GM23248 (cell line): ENCODE measurements at regions not wholly inside any gene's neighbourhood (a gene's known extent, or its start where the extent isn't known, plus 50 kb on each side); places are given as distances from the start of the nearest gene placed in this dataset.
A peak's percentile ranks its signal among the peaks of the same experiment; 100 is the strongest.

Experiments
- DNase-seq: peaks from one replicate; pipeline ENCODE4 v3.0.0-alpha.2; 2015
- H2AFZ ChIP-seq: fragments of 200-600 bp; sonication (generic); 2 replicates; pipeline ENCODE4 v1.6.1; 2016; ENCODE audit warnings: antibody characterized with exemption
- H3F3A ChIP-seq: fragments of 200-600 bp; sonication (generic); 2 replicates; pipeline ENCODE4 v1.6.1; 2016; ENCODE audit warnings: mild to moderate bottlenecking, antibody characterized with exemption, mixed run types; ENCODE audit not compliant: insufficient read depth
- H3K27ac ChIP-seq: fragments of 200-600 bp; sonication (generic); 2 replicates; pipeline ENCODE4 v1.5.1; 2016; ENCODE audit warnings: mild to moderate bottlenecking
- H3K27me3 ChIP-seq: fragments of 200-600 bp; sonication (generic); replicated peaks from 2 replicates; pipeline ENCODE4 v1.6.1; 2016; ENCODE audit warnings: mild to moderate bottlenecking; ENCODE audit not compliant: insufficient read depth
- H3K36me3 ChIP-seq: fragments of 200-600 bp; sonication (generic); 2 replicates; pipeline ENCODE4 v1.6.1; 2016; ENCODE audit warnings: low read depth, mild to moderate bottlenecking
- H3K4me1 ChIP-seq: fragments of 200-600 bp; sonication (generic); 2 replicates; pipeline ENCODE4 v1.6.1; 2016; ENCODE audit warnings: mild to moderate bottlenecking; ENCODE audit not compliant: insufficient read depth
- H3K4me2 ChIP-seq: fragments of 200-600 bp; sonication (generic); one replicate; pipeline ENCODE4 v1.6.1; 2016; ENCODE audit warnings: mild to moderate bottlenecking; ENCODE audit not compliant: unreplicated experiment
- H3K4me3 ChIP-seq: fragments of 200-600 bp; sonication (generic); 2 replicates; pipeline ENCODE4 v1.5.1; 2016; ENCODE audit warnings: mild to moderate bottlenecking
- H3K79me2 ChIP-seq: fragments of 200-600 bp; sonication (generic); 2 replicates; pipeline ENCODE4 v1.6.1; 2016; ENCODE audit warnings: mild to moderate bottlenecking; ENCODE audit not compliant: insufficient read depth
- H3K9ac ChIP-seq: fragments of 200-600 bp; sonication (generic); 2 replicates; pipeline ENCODE4 v1.6.1; 2016; ENCODE audit warnings: mild to moderate bottlenecking
- H3K9me2 ChIP-seq: fragments of 200-600 bp; sonication (generic); 2 replicates; pipeline ENCODE4 v1.6.1; 2016; ENCODE audit warnings: mixed run types, mild to moderate bottlenecking, moderate library complexity; ENCODE audit not compliant: insufficient read depth
- H3K9me3 ChIP-seq: fragments of 200-600 bp; sonication (generic); one replicate; pipeline ENCODE4 v1.6.1; 2017; ENCODE audit warnings: low read depth
- H4K20me1 ChIP-seq: fragments of 200-600 bp; sonication (generic); 2 replicates; pipeline ENCODE4 v1.6.0; 2016; ENCODE audit not compliant: insufficient read depth
- EZH2 ChIP-seq: fragments of 200-600 bp; sonication (generic); IDR thresholded peaks from 2 replicates; pipeline ENCODE4 v1.6.1; 2018; ENCODE audit warnings: antibody characterized with exemption, mild to moderate bottlenecking; ENCODE audit not compliant: insufficient read depth, poor library complexity, severe bottlenecking
- EZH2phosphoT487 ChIP-seq: fragments of 200-600 bp; sonication (generic); IDR thresholded peaks from 2 replicates; pipeline ENCODE4 v1.6.1; 2018; ENCODE audit warnings: antibody characterized with exemption, moderate library complexity, mild to moderate bottlenecking, low read depth; ENCODE audit not compliant: insufficient read depth
- WGBS, 2 experiments: methylation state at CpG; one replicate each; pipeline ENCODE4 v1.1.6; 2015 to 2017; ENCODE audit warnings: low lambda C conversion rate in 2 of 2, low coverage in 1 of 2; ENCODE audit errors: missing lambda C conversion rate in 2 of 2; 5-methylcytosine and 5-hydroxymethylcytosine counted together
- in situ Hi-C: fragments of 300-500 bp; cut with MboI; formaldehyde crosslinking; loops from 2 replicates; pipeline ENCODE4 v1.15.0; 2020

- Histone ChIP-seq H3K36me3 (no peaks in the 10 kb centered on the region), H3K9me3 (no peaks in the 10 kb centered on the region), H3K4me3 (no peak overlapping the region), H3K4me2 (no peak overlapping the region), H3F3A (peaks cover 29% of the 10 kb centered on the region), H3K27me3 (no peaks in the 10 kb centered on the region), H3K9me2 (no peaks in the 10 kb centered on the region), H3K79me2 (no peaks in the 10 kb centered on the region), H2AFZ (no peak overlapping the region), H4K20me1 (no peaks in the 10 kb centered on the region), H3K9ac (no peak overlapping the region), H3K4me1 (peaks cover 45% of the 10 kb centered on the region), H3K27ac (no peak overlapping the region)
- in situ Hi-C loops: no loop called here
- whole genome bisulfite sequencing, 2 experiments: 84 to 93% methylated on average over 2 of the region's 2 CpGs
- TF ChIP-seq EZH2phosphoT487 (no peak), EZH2 (no peak)
- no peak for DNase-seq
Observed at GRCh38 chr2:66875941-66876462, 441.1 kb downstream of the MEIS1 start.

GRCh38 chr2:66885775-66886383, 451.0 kb downstream of the MEIS1 start:
- no peaks in the 10 kb centered on the region for H3K9me3 ChIP-seq
- no peak overlapping the region for H3K27ac ChIP-seq
- H3K4me2 ChIP-seq: no peak overlapping the region
- H3K4me3 ChIP-seq: no peak overlapping the region
- H2AFZ ChIP-seq: no peak overlapping the region
- peaks cover 32% of the 10 kb centered on the region for H3K4me1 ChIP-seq
- in situ Hi-C loops: no loop called here
- H3K9me2 ChIP-seq: no peaks in the 10 kb centered on the region
- H3K27me3 ChIP-seq: no peaks in the 10 kb centered on the region
- peak; percentile 45 for DNase-seq
- TF ChIP-seq EZH2 (no peak), EZH2phosphoT487 (no peak)
- H3K36me3 ChIP-seq: no peaks in the 10 kb centered on the region; the same call in 1 of the 2 replicates
- H3K9ac ChIP-seq: no peak overlapping the region
- peaks cover 16% of the 10 kb centered on the region for H3F3A ChIP-seq
- H3K79me2 ChIP-seq: no peaks in the 10 kb centered on the region
- no peaks in the 10 kb centered on the region for H4K20me1 ChIP-seq
- 40 to 57% methylated on average over 2 of the region's 2 CpGs for WGBS, 2 experiments

- H3K4me1 ChIP-seq: peaks cover 32% of the 10 kb centered on the region
- H3K9me2 ChIP-seq: no peaks in the 10 kb centered on the region
- H3F3A ChIP-seq: peaks cover 16% of the 10 kb centered on the region
- H3K9ac ChIP-seq: 0 out of 2 replicates have a peak overlapping the region, but pooled peaks have one; percentile 23
- no peaks in the 10 kb centered on the region; the same call in 1 of the 2 replicates for H3K36me3 ChIP-seq
- H3K27ac ChIP-seq: peak overlapping the region; percentile 78
- DNase-seq: no peak
- no peak for TF ChIP-seq EZH2
- no peak for TF ChIP-seq EZH2phosphoT487
- H4K20me1 ChIP-seq: no peaks in the 10 kb centered on the region
- H3K9me3 ChIP-seq: no peaks in the 10 kb centered on the region
- WGBS, 2 experiments: 63 to 72% methylated on average over 1 of the region's 1 CpG
- H2AFZ ChIP-seq: peak overlapping the region; percentile 29; the same call in 1 of the 2 replicates
- in situ Hi-C loops: no loop called here
- H3K79me2 ChIP-seq: no peaks in the 10 kb centered on the region
- no peak overlapping the region for H3K4me3 ChIP-seq
- H3K4me2 ChIP-seq: peak overlapping the region; percentile 28
- H3K27me3 ChIP-seq: no peaks in the 10 kb centered on the region
Observed at GRCh38 chr2:66888246-66888645, 453.3 kb downstream of the MEIS1 start.

GRCh38 chr2:66888791-66889631, 454.1 kb downstream of the MEIS1 start:
- WGBS, 2 experiments: 32 to 35% methylated on average over 6 of the region's 6 CpGs
- Histone ChIP-seq H3K9me3 (no peaks in the 10 kb centered on the region), H3K4me3 (no peak overlapping the region), H3K9me2 (no peaks in the 10 kb centered on the region), H3K27ac (peak overlapping the region; percentile 78), H3K9ac (peak overlapping the region; percentile 23; the same call in 1 of the 2 replicates), H3K27me3 (no peaks in the 10 kb centered on the region), H3K4me2 (peak overlapping the region; percentile 31), H3K79me2 (no peaks in the 10 kb centered on the region), H2AFZ (peak overlapping the region; percentile 29; the same call in 1 of the 2 replicates), H3K36me3 (no peaks in the 10 kb centered on the region; the same call in 1 of the 2 replicates), H3K4me1 (peaks cover 32% of the 10 kb centered on the region), H4K20me1 (no peaks in the 10 kb centered on the region), H3F3A (peaks cover 16% of the 10 kb centered on the region)
- TF ChIP-seq EZH2: no peak
- peak; percentile 75; the same call in 1 of the 2 replicates for TF ChIP-seq EZH2phosphoT487
- in situ Hi-C loops: no loop called here
- DNase-seq: peak; percentile 96
